Stimulated activated CD8-positive, alpha-beta memory T cell treated with anti-CD3 and anti-CD28 coated beads, Interleukin-15, amount 100 ng/mL, for 48 hours (primary cell): ENCODE measurements at regions not wholly inside any gene's neighbourhood (a gene's known extent, or its start where the extent isn't known, plus 50 kb on each side); places are given as distances from the start of the nearest gene placed in this dataset.
"Not testable (repeated sequence)": the region's sequence is repeated elsewhere in the genome, so short reads cannot be mapped to it uniquely, and the experiment has no call there.

Experiments used
- DNase-seq, 2 donors: peaks; one replicate each; pipeline ENCODE4 v3.0.0-alpha.2; 2020; ENCODE audit warnings: low read depth in 2 of 2

- no peak for DNase-seq
Observed at GRCh38 chr7:12985752-12986151, 298.3 kb downstream of the ARL4A start.

- no peak for DNase-seq
Observed at GRCh38 chr7:12987238-12987637, 299.8 kb downstream of the ARL4A start.

- no peak for DNase-seq
Observed at GRCh38 chr7:12990440-12990839, 303.0 kb downstream of the ARL4A start.

- no peak for DNase-seq
Observed at GRCh38 chr7:12993025-12993424, 305.6 kb downstream of the ARL4A start.

- no peak for DNase-seq
Observed at GRCh38 chr7:12995912-12996469, 308.6 kb downstream of the ARL4A start.

GRCh38 chr7:13007331-13007730 lies 319.9 kb downstream of the ARL4A start:
- DNase-seq, result no peak

GRCh38 chr7:13009517-13009916 lies 322.1 kb downstream of the ARL4A start:
- DNase-seq, result no peak

GRCh38 chr7:13014011-13014410 lies 326.6 kb downstream of the ARL4A start:
- no peak for DNase-seq

- DNase-seq, result no peak
Observed at GRCh38 chr7:13016036-13016581, 328.7 kb downstream of the ARL4A start.

GRCh38 chr7:13016592-13017332 lies 329.3 kb downstream of the ARL4A start:
- no peak for DNase-seq

- DNase-seq, result no peak
Observed at GRCh38 chr7:13017333-13017857, 330.0 kb downstream of the ARL4A start.

GRCh38 chr7:13017881-13018280 lies 330.4 kb downstream of the ARL4A start:
- DNase-seq, result no peak

GRCh38 chr7:13021566-13022300 lies 334.3 kb downstream of the ARL4A start:
- no peak for DNase-seq

GRCh38 chr7:13024121-13024674 lies 336.8 kb downstream of the ARL4A start:
- no peak for DNase-seq

- not testable (repeated sequence) for DNase-seq
Observed at GRCh38 chr7:13025043-13025442, 337.6 kb downstream of the ARL4A start.

- DNase-seq, result no peak
Observed at GRCh38 chr7:13027321-13027720, 339.9 kb downstream of the ARL4A start.

GRCh38 chr7:13028036-13028824 lies 340.8 kb downstream of the ARL4A start:
- no peak for DNase-seq

GRCh38 chr7:13028825-13029099 lies 341.3 kb downstream of the ARL4A start:
- no peak for DNase-seq

- no peak for DNase-seq
Observed at GRCh38 chr7:13031468-13031867, 344.0 kb downstream of the ARL4A start.

- DNase-seq, result no peak
Observed at GRCh38 chr7:13032084-13032483, 344.7 kb downstream of the ARL4A start.

GRCh38 chr7:13032576-13032975 lies 345.1 kb downstream of the ARL4A start:
- DNase-seq, result no peak

GRCh38 chr7:13034693-13035092 lies 347.3 kb downstream of the ARL4A start:
- no peak for DNase-seq
